T-helper 17 cell (primary cell): ENCODE measurements at regions not wholly inside any gene's neighbourhood (a gene's known extent, or its start where the extent isn't known, plus 50 kb on each side); places are given as distances from the start of the nearest gene placed in this dataset.

Source experiments
- ATAC-seq: fragments of 150-1000 bp; cut with Tn5 transposase; 2 replicates; pipeline ENCODE4 v1.10.0; 2021; ENCODE audit warnings: mild to moderate bottlenecking, moderate library complexity
- DNase-seq, 3 donors: peaks; one replicate each; pipeline versions ENCODE4 v3.0.0 to v3.0.0-alpha.2; 2020 to 2021
- H3K9me3 ChIP-seq: one replicate; pipeline ENCODE4 v1.7.0; 2013; ENCODE audit warnings: low read length, mild to moderate bottlenecking; ENCODE audit not compliant: control insufficient read depth, poor library complexity, severe bottlenecking
- H3K27ac Mint-ChIP-seq: one replicate; pipeline ENCODE4 v1.8.0; 2022; ENCODE audit warnings: mild to moderate bottlenecking, moderate library complexity, mixed read lengths
- H3K27me3 Mint-ChIP-seq: one replicate; pipeline ENCODE4 v1.8.0; 2022; ENCODE audit warnings: mixed read lengths
- H3K36me3 Mint-ChIP-seq: one replicate; pipeline ENCODE4 v1.8.0; 2022; ENCODE audit warnings: low read depth, mixed read lengths
- H3K4me1 Mint-ChIP-seq: one replicate; pipeline ENCODE4 v1.8.0; 2022; ENCODE audit warnings: mild to moderate bottlenecking, mixed read lengths
- H3K4me3 Mint-ChIP-seq: one replicate; pipeline ENCODE4 v1.8.0; 2022; ENCODE audit warnings: mild to moderate bottlenecking, moderate library complexity, mixed read lengths

- H3K9me3 ChIP-seq = no peaks in the 10 kb centered on the region
- DNase-seq = no peak
- Mint-ChIP-seq H3K27me3 (no peaks in the 10 kb centered on the region), H3K4me1 (no peaks in the 10 kb centered on the region), H3K36me3 (no peaks in the 10 kb centered on the region), H3K27ac (no peak overlapping the region), H3K4me3 (no peak overlapping the region)
- no peak for ATAC-seq
These were observed 168.9 kb downstream of the HS3ST1 start for GRCh38 chr4:11259837-11260236.

- Mint-ChIP-seq H3K4me1 (no peaks in the 10 kb centered on the region), H3K36me3 (no peaks in the 10 kb centered on the region), H3K27ac (no peak overlapping the region), H3K27me3 (no peaks in the 10 kb centered on the region), H3K4me3 (no peak overlapping the region)
- DNase-seq (no peak), ATAC-seq (no peak)
- no peaks in the 10 kb centered on the region for H3K9me3 ChIP-seq
These were observed 176.5 kb downstream of the HS3ST1 start for GRCh38 chr4:11252149-11252548.

- Mint-ChIP-seq H3K4me1 (no peaks in the 10 kb centered on the region), H3K4me3 (no peak overlapping the region), H3K27ac (no peak overlapping the region), H3K36me3 (no peaks in the 10 kb centered on the region), H3K27me3 (no peaks in the 10 kb centered on the region)
- H3K9me3 ChIP-seq = no peaks in the 10 kb centered on the region
- DNase-seq (no peak), ATAC-seq (no peak)
These were observed 178.2 kb downstream of the HS3ST1 start for GRCh38 chr4:11250510-11250909.

GRCh38 chr4:11232015-11232414, 196.7 kb downstream of the HS3ST1 start:
- H3K36me3 Mint-ChIP-seq = no peaks in the 10 kb centered on the region
- H3K9me3 ChIP-seq = no peaks in the 10 kb centered on the region
- ATAC-seq (no peak), DNase-seq (no peak)
- H3K4me1 Mint-ChIP-seq = no peaks in the 10 kb centered on the region
- H3K27me3 Mint-ChIP-seq = no peaks in the 10 kb centered on the region
- H3K4me3 Mint-ChIP-seq = no peak overlapping the region
- H3K27ac Mint-ChIP-seq = no peak overlapping the region

GRCh38 chr4:11230866-11231265, 197.8 kb downstream of the HS3ST1 start:
- H3K36me3 Mint-ChIP-seq = no peaks in the 10 kb centered on the region
- H3K27me3 Mint-ChIP-seq = no peaks in the 10 kb centered on the region
- H3K27ac Mint-ChIP-seq = no peak overlapping the region
- ATAC-seq (no peak), DNase-seq (no peak)
- H3K9me3 ChIP-seq = no peaks in the 10 kb centered on the region
- no peaks in the 10 kb centered on the region for H3K4me1 Mint-ChIP-seq
- no peak overlapping the region for H3K4me3 Mint-ChIP-seq

GRCh38 chr4:11228530-11228929, 200.2 kb downstream of the HS3ST1 start:
- no peak overlapping the region for H3K27ac Mint-ChIP-seq
- no peak for DNase-seq
- H3K27me3 Mint-ChIP-seq = no peaks in the 10 kb centered on the region
- H3K36me3 Mint-ChIP-seq = no peaks in the 10 kb centered on the region
- H3K9me3 ChIP-seq = no peaks in the 10 kb centered on the region
- ATAC-seq = no peak
- no peak overlapping the region for H3K4me3 Mint-ChIP-seq
- no peaks in the 10 kb centered on the region for H3K4me1 Mint-ChIP-seq

- no peak overlapping the region for H3K27ac Mint-ChIP-seq
- no peaks in the 10 kb centered on the region for H3K4me1 Mint-ChIP-seq
- peaks cover 5% of the 10 kb centered on the region for H3K27me3 Mint-ChIP-seq
- no peaks in the 10 kb centered on the region for H3K36me3 Mint-ChIP-seq
- no peak overlapping the region for H3K4me3 Mint-ChIP-seq
- no peaks in the 10 kb centered on the region for H3K9me3 ChIP-seq
- DNase-seq = no peak
- ATAC-seq = no peak
These were observed 205.4 kb downstream of the HS3ST1 start for GRCh38 chr4:11223311-11223710.

- H3K9me3 ChIP-seq = no peaks in the 10 kb centered on the region
- no peak overlapping the region for H3K27ac Mint-ChIP-seq
- ATAC-seq = no peak
- DNase-seq = no peak
- no peaks in the 10 kb centered on the region for H3K4me1 Mint-ChIP-seq
- no peaks in the 10 kb centered on the region for H3K36me3 Mint-ChIP-seq
- no peak overlapping the region for H3K4me3 Mint-ChIP-seq
- peaks cover 5% of the 10 kb centered on the region for H3K27me3 Mint-ChIP-seq
These were observed 210.0 kb downstream of the HS3ST1 start for GRCh38 chr4:11218692-11219091.

GRCh38 chr4:11216520-11216919, 212.2 kb downstream of the HS3ST1 start:
- Mint-ChIP-seq H3K27ac (no peak overlapping the region), H3K36me3 (no peaks in the 10 kb centered on the region), H3K27me3 (no peaks in the 10 kb centered on the region), H3K4me3 (no peak overlapping the region), H3K4me1 (no peaks in the 10 kb centered on the region)
- DNase-seq = no peak
- H3K9me3 ChIP-seq = no peaks in the 10 kb centered on the region
- no peak for ATAC-seq

- no peaks in the 10 kb centered on the region for H3K9me3 ChIP-seq
- DNase-seq = no peak
- H3K36me3 Mint-ChIP-seq = no peaks in the 10 kb centered on the region
- no peak overlapping the region for H3K27ac Mint-ChIP-seq
- no peak for ATAC-seq
- H3K4me3 Mint-ChIP-seq = no peak overlapping the region
- H3K27me3 Mint-ChIP-seq = no peaks in the 10 kb centered on the region
- H3K4me1 Mint-ChIP-seq = no peaks in the 10 kb centered on the region
These were observed 214.4 kb downstream of the HS3ST1 start for GRCh38 chr4:11214281-11214680.

- DNase-seq (no peak), ATAC-seq (no peak)
- Mint-ChIP-seq H3K4me1 (no peaks in the 10 kb centered on the region), H3K27me3 (no peaks in the 10 kb centered on the region), H3K36me3 (no peaks in the 10 kb centered on the region), H3K4me3 (no peak overlapping the region), H3K27ac (no peak overlapping the region)
- H3K9me3 ChIP-seq = no peaks in the 10 kb centered on the region
These were observed 218.9 kb downstream of the HS3ST1 start for GRCh38 chr4:11209826-11210225.

GRCh38 chr4:11201256-11201655, 227.4 kb downstream of the HS3ST1 start:
- Mint-ChIP-seq H3K27ac (no peak overlapping the region), H3K4me3 (no peak overlapping the region), H3K4me1 (no peaks in the 10 kb centered on the region), H3K27me3 (no peaks in the 10 kb centered on the region), H3K36me3 (no peaks in the 10 kb centered on the region)
- H3K9me3 ChIP-seq = no peaks in the 10 kb centered on the region
- no peak for ATAC-seq
- no peak for DNase-seq

GRCh38 chr4:11198516-11199305, 230.0 kb downstream of the HS3ST1 start:
- Mint-ChIP-seq H3K4me1 (no peaks in the 10 kb centered on the region), H3K36me3 (no peaks in the 10 kb centered on the region), H3K4me3 (no peak overlapping the region), H3K27me3 (no peaks in the 10 kb centered on the region), H3K27ac (no peak overlapping the region)
- no peak for ATAC-seq
- H3K9me3 ChIP-seq = no peaks in the 10 kb centered on the region
- DNase-seq = no peak

- no peaks in the 10 kb centered on the region for H3K4me1 Mint-ChIP-seq
- H3K36me3 Mint-ChIP-seq = no peaks in the 10 kb centered on the region
- no peaks in the 10 kb centered on the region for H3K9me3 ChIP-seq
- ATAC-seq (no peak), DNase-seq (no peak)
- H3K4me3 Mint-ChIP-seq = no peak overlapping the region
- no peak overlapping the region for H3K27ac Mint-ChIP-seq
- no peaks in the 10 kb centered on the region for H3K27me3 Mint-ChIP-seq
These were observed 230.9 kb downstream of the HS3ST1 start for GRCh38 chr4:11197631-11198341.
